ENCODE measurements at regions not wholly inside any gene's neighbourhood (a gene's known extent, or its start where the extent isn't known, plus 50 kb on each side); places are given as distances from the start of the nearest gene placed in this dataset.

GRCh38 chr1:177748080-177748801 lies 221.6 kb downstream of the SEC16B start:
- TF ChIP-seq, protein P1, sequence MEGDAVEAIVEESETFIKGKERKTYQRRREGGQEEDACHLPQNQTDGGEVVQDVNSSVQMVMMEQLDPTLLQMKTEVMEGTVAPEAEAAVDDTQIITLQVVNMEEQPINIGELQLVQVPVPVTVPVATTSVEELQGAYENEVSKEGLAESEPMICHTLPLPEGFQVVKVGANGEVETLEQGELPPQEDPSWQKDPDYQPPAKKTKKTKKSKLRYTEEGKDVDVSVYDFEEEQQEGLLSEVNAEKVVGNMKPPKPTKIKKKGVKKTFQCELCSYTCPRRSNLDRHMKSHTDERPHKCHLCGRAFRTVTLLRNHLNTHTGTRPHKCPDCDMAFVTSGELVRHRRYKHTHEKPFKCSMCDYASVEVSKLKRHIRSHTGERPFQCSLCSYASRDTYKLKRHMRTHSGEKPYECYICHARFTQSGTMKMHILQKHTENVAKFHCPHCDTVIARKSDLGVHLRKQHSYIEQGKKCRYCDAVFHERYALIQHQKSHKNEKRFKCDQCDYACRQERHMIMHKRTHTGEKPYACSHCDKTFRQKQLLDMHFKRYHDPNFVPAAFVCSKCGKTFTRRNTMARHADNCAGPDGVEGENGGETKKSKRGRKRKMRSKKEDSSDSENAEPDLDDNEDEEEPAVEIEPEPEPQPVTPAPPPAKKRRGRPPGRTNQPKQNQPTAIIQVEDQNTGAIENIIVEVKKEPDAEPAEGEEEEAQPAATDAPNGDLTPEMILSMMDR (IDR thresholded peaks at IDR 0.05; ENCODE audit: insufficient read depth, low read length), result no peak
- TF ChIP-seq POLR2AphosphoS5 (IDR thresholded peaks at IDR 0.05; ENCODE audit: low read depth) (no peak), REST (IDR thresholded peaks at IDR 0.05; ENCODE audit: insufficient replicate concordance, low read depth) (no peak), GABPA (IDR thresholded peaks at IDR 0.05; ENCODE audit: low read depth) (no peak), SPI1 (IDR thresholded peaks at IDR 0.05; ENCODE audit: borderline replicate concordance, low read depth) (no peak)
